OCI-LY1 (cell line): ENCODE measurements at regions not wholly inside any gene's neighbourhood (a gene's known extent, or its start where the extent isn't known, plus 50 kb on each side); places are given as distances from the start of the nearest gene placed in this dataset.

Experiments
- H2AFZ ChIP-seq: fragments of 200-600 bp; sonication (generic), shearing (Covaris generic); 2 replicates; pipeline ENCODE4 v1.6.0; 2014; ENCODE audit warnings: antibody characterized with exemption, mild to moderate bottlenecking, low read length
- H3F3A ChIP-seq: fragments of 200-600 bp; sonication (generic), shearing (Covaris generic); 2 replicates; pipeline ENCODE4 v1.6.0; 2014; ENCODE audit warnings: mild to moderate bottlenecking, antibody characterized with exemption, low read length, moderate library complexity; ENCODE audit not compliant: insufficient read depth
- H3K27ac ChIP-seq: fragments of 200-600 bp; sonication (generic); 2 replicates; pipeline ENCODE4 v1.5.1; 2014; ENCODE audit warnings: low read length, mixed run types, mild to moderate bottlenecking, low read depth; ENCODE audit not compliant: poor library complexity, severe bottlenecking
- H3K27me3 ChIP-seq: fragments of 200-600 bp; sonication (generic); 2 replicates; pipeline ENCODE4 v1.6.0; 2014; ENCODE audit warnings: antibody characterized with exemption, mild to moderate bottlenecking, low read length, moderate library complexity; ENCODE audit not compliant: insufficient read depth
- H3K36me3 ChIP-seq: fragments of 200-600 bp; sonication (generic); 2 replicates; pipeline ENCODE4 v1.6.1; 2014; ENCODE audit warnings: mild to moderate bottlenecking, antibody characterized with exemption, low read length, moderate library complexity, mixed read lengths; ENCODE audit not compliant: insufficient read depth
- H3K4me1 ChIP-seq: fragments of 200-600 bp; sonication (generic); 2 replicates; pipeline ENCODE4 v1.5.1; 2014; ENCODE audit warnings: mild to moderate bottlenecking, low read length, moderate library complexity; ENCODE audit not compliant: insufficient read depth, severe bottlenecking
- H3K4me2 ChIP-seq: fragments of 200-600 bp; sonication (generic), shearing (Covaris generic); 2 replicates; pipeline ENCODE4 v1.6.1; 2014; ENCODE audit warnings: low read length
- H3K4me3 ChIP-seq: fragments of 200-600 bp; sonication (generic); 2 replicates; pipeline ENCODE4 v1.5.1; 2014; ENCODE audit warnings: low read length, low read depth, mild to moderate bottlenecking, mixed read lengths; ENCODE audit not compliant: poor library complexity, severe bottlenecking
- H3K79me2 ChIP-seq: fragments of 200-600 bp; shearing (Covaris generic); 2 replicates; pipeline ENCODE4 v1.6.1; 2016; ENCODE audit warnings: mixed run types, low read length, mixed read lengths; ENCODE audit not compliant: insufficient read depth
- H3K9ac ChIP-seq: fragments of 200-600 bp; sonication (generic), shearing (Covaris generic); 2 replicates; pipeline ENCODE4 v1.6.1; 2014; ENCODE audit warnings: mild to moderate bottlenecking, low read length, mixed read lengths
- H3K9me2 ChIP-seq: fragments of 200-600 bp; sonication (generic), shearing (Covaris generic); 2 replicates; pipeline ENCODE4 v1.6.1; 2014; ENCODE audit warnings: low read depth, mild to moderate bottlenecking, low read length, mixed read lengths
- H3K9me3 ChIP-seq: fragments of 200-600 bp; shearing (Covaris generic); 2 replicates; pipeline ENCODE4 v1.6.1; 2014; ENCODE audit warnings: low read length, mixed read lengths
- H4K20me1 ChIP-seq: fragments of 200-600 bp; sonication (generic), shearing (Covaris generic); 2 replicates; pipeline ENCODE4 v1.6.0; 2016; ENCODE audit warnings: mild to moderate bottlenecking, low read length; ENCODE audit not compliant: insufficient read depth
- EZH2 ChIP-seq: fragments of 200-600 bp; sonication (generic), shearing (Covaris generic); IDR thresholded peaks from 2 replicates; pipeline ENCODE4 v1.8.0; 2017; ENCODE audit warnings: borderline replicate concordance, mixed run types, mild to moderate bottlenecking, antibody characterized with exemption, low read length, moderate library complexity, mixed read lengths
- TF ChIP-seq, protein P1 (sequence below): fragments of 200-600 bp; sonication (generic), shearing (Covaris generic); IDR thresholded peaks from 2 replicates; pipeline ENCODE4 v1.5.1; 2017; ENCODE audit warnings: mild to moderate bottlenecking, antibody characterized with exemption, low read length, moderate library complexity, mixed read lengths

DNA sequence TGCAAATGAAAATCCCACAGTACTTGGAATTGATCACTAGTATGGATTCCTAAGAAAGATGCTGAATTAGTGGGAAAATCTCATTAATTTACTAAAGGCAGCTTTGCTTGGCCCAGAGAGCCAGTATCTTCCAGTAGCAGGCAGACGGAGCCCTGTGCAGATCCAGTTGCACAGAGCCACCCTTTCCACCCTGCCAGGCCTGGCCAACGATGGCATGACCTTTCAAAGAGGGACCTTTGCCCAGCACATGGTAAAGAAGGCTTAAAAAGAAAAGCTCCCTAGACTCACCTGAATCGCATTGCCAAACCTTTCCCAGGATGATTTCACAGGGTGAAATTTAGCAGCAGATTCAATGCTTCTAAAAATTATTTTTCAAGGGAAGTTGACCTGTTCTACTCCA lies 170.5 kb upstream of the CAMK1G start:
- Histone ChIP-seq H3K9ac (no peak overlapping the region), H3K9me2 (no peaks in the 10 kb centered on the region), H4K20me1 (no peaks in the 10 kb centered on the region), H3K4me3 (no peak overlapping the region), H3K27ac (no peak overlapping the region), H3K79me2 (no peaks in the 10 kb centered on the region), H3K4me2 (no peak overlapping the region), H3K9me3 (no peaks in the 10 kb centered on the region), H3K4me1 (no peaks in the 10 kb centered on the region), H2AFZ (no peak overlapping the region), H3K36me3 (no peaks in the 10 kb centered on the region), H3K27me3 (no peaks in the 10 kb centered on the region), H3F3A (no peaks in the 10 kb centered on the region)
- no peak for TF ChIP-seq EZH2
- TF ChIP-seq, protein P1, sequence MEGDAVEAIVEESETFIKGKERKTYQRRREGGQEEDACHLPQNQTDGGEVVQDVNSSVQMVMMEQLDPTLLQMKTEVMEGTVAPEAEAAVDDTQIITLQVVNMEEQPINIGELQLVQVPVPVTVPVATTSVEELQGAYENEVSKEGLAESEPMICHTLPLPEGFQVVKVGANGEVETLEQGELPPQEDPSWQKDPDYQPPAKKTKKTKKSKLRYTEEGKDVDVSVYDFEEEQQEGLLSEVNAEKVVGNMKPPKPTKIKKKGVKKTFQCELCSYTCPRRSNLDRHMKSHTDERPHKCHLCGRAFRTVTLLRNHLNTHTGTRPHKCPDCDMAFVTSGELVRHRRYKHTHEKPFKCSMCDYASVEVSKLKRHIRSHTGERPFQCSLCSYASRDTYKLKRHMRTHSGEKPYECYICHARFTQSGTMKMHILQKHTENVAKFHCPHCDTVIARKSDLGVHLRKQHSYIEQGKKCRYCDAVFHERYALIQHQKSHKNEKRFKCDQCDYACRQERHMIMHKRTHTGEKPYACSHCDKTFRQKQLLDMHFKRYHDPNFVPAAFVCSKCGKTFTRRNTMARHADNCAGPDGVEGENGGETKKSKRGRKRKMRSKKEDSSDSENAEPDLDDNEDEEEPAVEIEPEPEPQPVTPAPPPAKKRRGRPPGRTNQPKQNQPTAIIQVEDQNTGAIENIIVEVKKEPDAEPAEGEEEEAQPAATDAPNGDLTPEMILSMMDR = no peak

DNA sequence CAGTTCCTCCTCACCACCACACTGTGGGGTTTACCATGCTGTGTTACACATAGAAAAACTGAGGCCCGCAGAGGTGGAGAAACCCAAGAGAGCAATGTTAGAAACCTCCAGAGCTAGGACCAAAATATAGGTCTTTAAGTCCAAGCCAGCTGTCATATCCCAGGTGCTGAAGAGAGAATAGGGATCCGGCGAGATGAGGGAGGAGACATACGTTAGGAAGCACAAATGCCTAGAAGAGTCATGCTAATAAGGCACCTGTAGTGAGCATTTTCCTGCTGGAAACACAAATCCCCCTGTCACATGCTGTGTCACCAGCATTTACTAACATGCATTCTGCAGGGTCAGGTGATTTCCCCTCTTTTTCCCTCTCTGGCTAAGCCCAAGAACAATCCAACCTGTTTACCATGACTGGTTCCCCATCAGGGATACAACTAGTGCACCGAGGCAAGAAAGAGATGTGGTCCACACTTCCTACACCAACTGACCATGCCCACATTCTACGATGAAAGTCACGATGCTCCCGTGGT lies 168.6 kb upstream of the CAMK1G start:
- no peaks in the 10 kb centered on the region for H3F3A ChIP-seq
- H3K79me2 ChIP-seq = no peaks in the 10 kb centered on the region
- H3K9me3 ChIP-seq = no peaks in the 10 kb centered on the region
- H4K20me1 ChIP-seq = no peaks in the 10 kb centered on the region
- H3K27ac ChIP-seq = no peak overlapping the region
- TF ChIP-seq, protein P1 = no peak
- no peak for TF ChIP-seq EZH2
- no peaks in the 10 kb centered on the region for H3K9me2 ChIP-seq
- H3K27me3 ChIP-seq = no peaks in the 10 kb centered on the region
- no peak overlapping the region for H3K9ac ChIP-seq
- H3K4me3 ChIP-seq = no peak overlapping the region
- H3K36me3 ChIP-seq = no peaks in the 10 kb centered on the region
- H2AFZ ChIP-seq = no peak overlapping the region
- no peak overlapping the region for H3K4me2 ChIP-seq
- no peaks in the 10 kb centered on the region for H3K4me1 ChIP-seq

DNA sequence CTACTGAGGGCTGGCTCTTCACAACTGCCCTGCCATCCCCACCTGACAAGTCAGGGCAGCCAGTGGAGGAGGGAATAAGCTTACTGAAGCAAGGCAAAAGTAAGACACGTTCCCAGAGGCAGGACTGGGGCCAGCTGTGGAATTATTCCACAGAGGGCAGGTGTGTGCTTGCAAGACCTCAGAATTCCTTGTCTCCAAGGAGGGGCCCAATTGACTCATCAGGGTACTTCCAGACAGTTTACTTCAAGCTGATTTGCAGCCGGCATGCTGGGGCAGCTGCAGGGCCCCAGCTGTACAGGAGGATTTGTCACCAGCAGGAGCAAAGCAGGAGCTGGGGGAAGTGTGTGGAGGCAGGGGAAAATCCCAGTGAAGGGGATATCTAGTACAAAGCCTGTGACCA lies 167.5 kb upstream of the CAMK1G start:
- H3K36me3 ChIP-seq = no peaks in the 10 kb centered on the region
- H4K20me1 ChIP-seq = no peaks in the 10 kb centered on the region
- H3F3A ChIP-seq = no peaks in the 10 kb centered on the region
- no peak overlapping the region for H3K9ac ChIP-seq
- no peaks in the 10 kb centered on the region for H3K4me1 ChIP-seq
- H3K27ac ChIP-seq = no peak overlapping the region
- H3K9me2 ChIP-seq = no peaks in the 10 kb centered on the region
- H3K4me3 ChIP-seq = no peak overlapping the region
- TF ChIP-seq, protein P1 = no peak
- H3K27me3 ChIP-seq = no peaks in the 10 kb centered on the region
- H3K4me2 ChIP-seq = no peak overlapping the region
- H3K9me3 ChIP-seq = no peaks in the 10 kb centered on the region
- H3K79me2 ChIP-seq = no peaks in the 10 kb centered on the region
- no peak overlapping the region for H2AFZ ChIP-seq
